ENCODE measurements at regions not wholly inside any gene's neighbourhood (a gene's known extent, or its start where the extent isn't known, plus 50 kb on each side); places are given as distances from the start of the nearest gene placed in this dataset.

- TF ChIP-seq POLR2A (IDR thresholded peaks at IDR 0.05) (no peak), CTCF (IDR thresholded peaks at IDR 0.05) (no peak)
These were observed 236.3 kb downstream of the MAFB start for GRCh38 chr20:40452758-40453157.
